Right atrium auricular region (tissue), 2 donors: ENCODE measurements at regions not wholly inside any gene's neighbourhood (a gene's known extent, or its start where the extent isn't known, plus 50 kb on each side); places are given as distances from the start of the nearest gene placed in this dataset.
"Not testable (repeated sequence)": the region's sequence is repeated elsewhere in the genome, so short reads cannot be mapped to it uniquely, and the experiment has no call there.

ENCODE experiments used
- DNase-seq: peaks from one replicate; pipeline ENCODE4 v3.0.0-alpha.2; 2019; ENCODE audit warnings: low spot score
- H3K27ac ChIP-seq, 2 donors: fragments of 200-600 bp; sonication (generic); 1 replicate in 1 of 2; 2 replicates in 1 of 2; pipeline ENCODE4 v1.5.1; 2016 to 2019
- H3K27me3 ChIP-seq, 2 donors: fragments of 200-600 bp; sonication (generic); one replicate each; pipeline versions ENCODE4 v1.5.1 to v1.6.0; 2017 to 2019
- H3K36me3 ChIP-seq: fragments of 200-600 bp; sonication (generic); one replicate; pipeline ENCODE4 v1.5.1; 2016
- H3K4me1 ChIP-seq, 2 donors: fragments of 200-600 bp; sonication (generic); one replicate each; pipeline versions ENCODE4 v1.5.1 to v1.6.0; 2017 to 2019
- H3K4me3 ChIP-seq, 2 donors: fragments of 200-600 bp; sonication (generic); 1 replicate in 1 of 2; 2 replicates in 1 of 2; pipeline ENCODE4 v1.5.1; 2017 to 2019; ENCODE audit warnings: mild to moderate bottlenecking in 1 of 2, moderate library complexity in 1 of 2
- H3K9me3 ChIP-seq, 2 donors: fragments of 200-600 bp; sonication (generic); one replicate each; pipeline ENCODE4 v1.5.1; 2019
- CTCF ChIP-seq, 2 donors: fragments of 200-600 bp; sonication (generic); IDR thresholded peaks; one replicate each; pipeline ENCODE4 v1.5.1; 2019; ENCODE audit warnings: antibody characterized with exemption in 2 of 2

DNA sequence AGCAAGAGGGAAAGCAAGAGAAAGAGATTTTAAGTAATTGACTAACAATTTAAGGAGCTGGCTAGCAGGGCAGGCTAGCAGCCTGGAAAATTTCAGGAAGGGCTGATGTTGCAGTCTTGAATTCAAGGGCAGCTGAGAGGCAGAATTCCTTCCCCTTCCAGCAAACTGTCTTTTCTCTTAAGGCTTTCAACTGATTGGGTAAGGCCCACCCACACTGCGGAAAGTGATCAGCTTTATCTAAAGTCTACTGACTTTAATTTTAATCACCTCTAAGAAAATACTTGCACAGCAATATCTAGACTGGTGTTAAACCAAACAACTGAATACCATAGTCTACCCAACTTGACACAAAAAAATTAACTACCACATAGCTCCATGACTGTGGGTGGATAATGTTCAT lies 303.9 kb downstream of the FZD1 start:
- H3K4me1 ChIP-seq = no peaks in the 10 kb centered on the region
- DNase-seq = no peak
- TF ChIP-seq CTCF (IDR thresholded peaks at IDR 0.05) = no peak
- H3K36me3 ChIP-seq = no peaks in the 10 kb centered on the region
- H3K4me3 ChIP-seq = no peak overlapping the region
- no peak overlapping the region for H3K27ac ChIP-seq
- no peaks in the 10 kb centered on the region for H3K9me3 ChIP-seq
- H3K27me3 ChIP-seq = no peaks in the 10 kb centered on the region

GRCh38 chr7:91569728-91570457 lies 305.7 kb downstream of the FZD1 start:
- H3K27me3 ChIP-seq = no peaks in the 10 kb centered on the region
- TF ChIP-seq CTCF (IDR thresholded peaks at IDR 0.05) = no peak
- no peaks in the 10 kb centered on the region for H3K4me1 ChIP-seq
- no peak overlapping the region for H3K4me3 ChIP-seq
- H3K36me3 ChIP-seq = no peaks in the 10 kb centered on the region
- no peaks in the 10 kb centered on the region for H3K9me3 ChIP-seq
- no peak for DNase-seq
- H3K27ac ChIP-seq = no peak overlapping the region

DNA sequence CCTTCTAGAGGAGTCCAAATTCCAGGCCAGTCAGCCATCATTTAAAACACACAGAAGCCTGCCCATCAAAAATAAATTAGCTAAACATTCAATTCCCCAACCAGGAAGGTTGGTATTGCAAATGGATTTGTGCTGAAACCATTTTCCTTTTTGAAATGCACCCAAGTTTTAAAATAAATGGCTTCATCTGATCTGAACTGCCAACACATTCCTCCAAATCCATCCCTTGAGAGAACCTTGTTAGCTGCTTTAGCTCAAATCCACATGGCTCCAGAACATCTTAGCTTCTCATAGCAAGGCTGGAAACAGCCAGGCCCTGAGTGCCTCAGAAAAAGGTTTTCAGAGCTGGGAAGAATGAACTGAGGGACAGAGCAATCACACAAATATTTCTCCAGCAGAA lies 306.3 kb downstream of the FZD1 start:
- H3K4me3 ChIP-seq = no peak overlapping the region
- no peaks in the 10 kb centered on the region for H3K4me1 ChIP-seq
- TF ChIP-seq CTCF (IDR thresholded peaks at IDR 0.05) = no peak
- no peak overlapping the region for H3K27ac ChIP-seq
- no peak for DNase-seq
- no peaks in the 10 kb centered on the region for H3K9me3 ChIP-seq
- no peaks in the 10 kb centered on the region for H3K36me3 ChIP-seq
- H3K27me3 ChIP-seq = no peaks in the 10 kb centered on the region

DNA sequence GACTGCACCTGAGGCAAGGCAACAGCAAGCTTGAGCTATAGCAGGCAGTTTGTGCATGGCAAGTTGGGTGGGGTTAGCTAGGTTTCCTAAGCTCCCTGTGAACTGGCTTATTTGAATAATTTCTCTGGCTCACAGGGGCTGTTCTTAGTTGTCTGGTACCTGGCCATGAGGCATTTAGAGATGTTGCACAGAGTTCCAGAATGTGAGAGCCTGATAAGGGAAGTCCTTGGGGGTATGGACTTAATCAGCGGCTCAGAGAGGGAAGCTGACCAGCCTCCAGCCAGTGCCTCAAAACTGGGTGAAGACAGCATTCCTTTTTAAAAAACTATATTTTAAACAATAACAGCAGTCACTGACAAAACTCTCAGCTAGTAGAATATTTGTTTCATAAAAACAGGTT lies 307.4 kb downstream of the FZD1 start:
- no peak for DNase-seq
- H3K27me3 ChIP-seq = no peaks in the 10 kb centered on the region
- no peaks in the 10 kb centered on the region for H3K9me3 ChIP-seq
- no peaks in the 10 kb centered on the region for H3K36me3 ChIP-seq
- no peaks in the 10 kb centered on the region for H3K4me1 ChIP-seq
- no peak for TF ChIP-seq CTCF (IDR thresholded peaks at IDR 0.05)
- no peak overlapping the region for H3K27ac ChIP-seq
- H3K4me3 ChIP-seq = no peak overlapping the region

DNA sequence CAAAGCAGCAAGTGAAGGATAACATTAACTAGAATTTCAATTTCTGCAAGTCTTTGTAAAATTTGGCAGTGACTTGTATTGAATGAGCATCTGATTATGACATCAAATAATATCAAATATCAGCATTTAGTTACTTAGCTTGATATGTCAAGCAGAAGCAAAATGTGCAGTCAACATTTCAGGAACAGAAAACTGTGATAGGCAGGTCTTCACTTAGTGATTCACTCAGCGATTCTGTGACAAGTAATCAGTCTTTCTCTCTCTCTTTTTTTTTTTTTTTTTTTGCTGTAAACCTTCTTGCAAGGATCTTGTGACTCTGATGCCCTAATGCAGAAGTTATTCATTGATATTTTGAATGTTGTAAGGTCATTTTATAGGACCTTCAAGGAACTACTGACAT lies 307.1 kb downstream of the MTERF1 start:
- DNase-seq = no peak
- H3K4me1 ChIP-seq = no peaks in the 10 kb centered on the region
- no peaks in the 10 kb centered on the region for H3K9me3 ChIP-seq
- no peak overlapping the region for H3K4me3 ChIP-seq
- H3K36me3 ChIP-seq = no peaks in the 10 kb centered on the region
- H3K27ac ChIP-seq = no peak overlapping the region
- no peaks in the 10 kb centered on the region for H3K27me3 ChIP-seq
- no peak for TF ChIP-seq CTCF (IDR thresholded peaks at IDR 0.05)

DNA sequence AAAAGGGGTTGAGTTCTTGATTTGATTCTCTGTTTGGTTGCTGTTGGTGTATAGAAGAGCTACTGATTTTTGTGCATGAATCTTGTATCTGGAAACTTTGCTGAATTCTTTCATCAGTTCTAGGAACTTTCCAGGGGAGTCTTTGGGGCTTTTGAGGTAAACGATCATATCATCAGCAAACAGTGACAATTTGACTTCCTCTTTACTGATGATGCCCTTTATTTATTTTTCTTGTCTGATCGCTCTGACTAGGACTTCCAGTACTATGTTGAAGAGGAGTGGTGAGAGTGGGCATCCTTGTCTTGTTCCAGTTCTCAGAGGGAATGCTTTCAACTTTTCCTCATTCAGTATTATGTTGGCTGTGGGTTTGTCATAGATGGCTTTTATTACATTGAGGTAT lies 304.0 kb downstream of the MTERF1 start:
- not testable (repeated sequence) for H3K36me3 ChIP-seq, H3K27ac ChIP-seq, H3K27me3 ChIP-seq, H3K4me1 ChIP-seq, H3K4me3 ChIP-seq, DNase-seq, H3K9me3 ChIP-seq
